Hepatocyte (in vitro differentiated cells): ENCODE measurements at regions not wholly inside any gene's neighbourhood (a gene's known extent, or its start where the extent isn't known, plus 50 kb on each side); places are given as distances from the start of the nearest gene placed in this dataset.

Experiments used
- DNase-seq: peaks from one replicate; pipeline ENCODE4 v3.0.0-alpha.2; 2016; ENCODE audit warnings: low spot score
- H2AFZ ChIP-seq: fragments of 200-600 bp; sonication (generic); 2 replicates; pipeline ENCODE4 v1.6.0; 2016; ENCODE audit warnings: antibody characterized with exemption, mild to moderate bottlenecking
- H3K27ac ChIP-seq: fragments of 200-600 bp; sonication (generic); 2 replicates; pipeline ENCODE4 v1.5.1; 2016; ENCODE audit warnings: mild to moderate bottlenecking
- H3K27me3 ChIP-seq: fragments of 200-600 bp; sonication (generic); 2 replicates; pipeline ENCODE4 v1.6.1; 2016
- H3K36me3 ChIP-seq: fragments of 200-600 bp; sonication (generic); replicated peaks from 2 replicates; pipeline ENCODE4 v1.5.1; 2016; ENCODE audit warnings: low read depth; ENCODE audit not compliant: insufficient read depth
- H3K4me1 ChIP-seq: fragments of 200-600 bp; sonication (generic); 2 replicates; pipeline ENCODE4 v1.5.1; 2016; ENCODE audit warnings: mild to moderate bottlenecking, moderate library complexity; ENCODE audit not compliant: insufficient read depth
- H3K4me2 ChIP-seq: fragments of 200-600 bp; sonication (generic); 2 replicates; pipeline ENCODE4 v1.6.0; 2016
- H3K4me3 ChIP-seq: fragments of 200-600 bp; sonication (generic); 2 replicates; pipeline ENCODE4 v1.5.1; 2016; ENCODE audit warnings: mild to moderate bottlenecking
- H3K79me2 ChIP-seq: fragments of 200-600 bp; sonication (generic); 2 replicates; pipeline ENCODE4 v1.6.0; 2017; ENCODE audit warnings: mild to moderate bottlenecking
- H3K9me2 ChIP-seq: fragments of 200-600 bp; sonication (generic); replicated peaks from 2 replicates; pipeline ENCODE4 v1.6.0; 2017; ENCODE audit warnings: mild to moderate bottlenecking; ENCODE audit not compliant: insufficient read depth
- H3K9me3 ChIP-seq: fragments of 200-600 bp; sonication (generic); 2 replicates; pipeline ENCODE4 v1.5.1; 2016; ENCODE audit warnings: low read depth, mild to moderate bottlenecking
- H4K20me1 ChIP-seq: fragments of 200-600 bp; sonication (generic); 2 replicates; pipeline ENCODE4 v1.6.0; 2016; ENCODE audit warnings: mild to moderate bottlenecking; ENCODE audit not compliant: insufficient read depth, poor library complexity, severe bottlenecking
- CTCF ChIP-seq: fragments of 200-600 bp; sonication (generic); IDR thresholded peaks from 2 replicates; pipeline ENCODE4 v1.5.1; 2016; ENCODE audit warnings: antibody characterized with exemption, mild to moderate bottlenecking; ENCODE audit not compliant: poor library complexity
- EZH2 ChIP-seq: fragments of 200-600 bp; sonication (generic); IDR thresholded peaks from 2 replicates; pipeline ENCODE4 v1.6.1; 2016; ENCODE audit warnings: antibody characterized with exemption, mild to moderate bottlenecking, borderline replicate concordance
- EZH2phosphoT487 ChIP-seq: fragments of 200-600 bp; sonication (generic); IDR thresholded peaks from one replicate; pipeline ENCODE4 v1.6.1; 2018; ENCODE audit warnings: antibody characterized with exemption, mild to moderate bottlenecking, low read depth, moderate library complexity; ENCODE audit not compliant: unreplicated experiment, severe bottlenecking
- WGBS: methylation state at CpG from one replicate; pipeline ENCODE4 v1.1.6; 2016; ENCODE audit warnings: low lambda C conversion rate; ENCODE audit errors: missing lambda C conversion rate; 5-methylcytosine and 5-hydroxymethylcytosine counted together

- Histone ChIP-seq H4K20me1 (no peaks in the 10 kb centered on the region), H3K9me2 (no peaks in the 10 kb centered on the region), H3K4me1 (no peaks in the 10 kb centered on the region), H3K4me2 (no peak overlapping the region), H2AFZ (no peak overlapping the region), H3K27ac (no peak overlapping the region), H3K36me3 (no peaks in the 10 kb centered on the region), H3K27me3 (no peaks in the 10 kb centered on the region), H3K79me2 (no peaks in the 10 kb centered on the region), H3K4me3 (no peak overlapping the region), H3K9me3 (no peaks in the 10 kb centered on the region)
- 90% methylated on average over 5 of the region's 5 CpGs for WGBS
- no peak for TF ChIP-seq EZH2phosphoT487
- TF ChIP-seq CTCF, result no peak
- no peak for TF ChIP-seq EZH2
- DNase-seq, result no peak
Observed at GRCh38 chr7:66542049-66542448, 86.6 kb upstream of the KCTD7 start.

- no peaks in the 10 kb centered on the region for H3K9me3 ChIP-seq
- no peaks in the 10 kb centered on the region for H3K27me3 ChIP-seq
- H3K4me2 ChIP-seq, result no peak overlapping the region
- no peak for TF ChIP-seq CTCF
- no peaks in the 10 kb centered on the region for H4K20me1 ChIP-seq
- H3K79me2 ChIP-seq, result no peaks in the 10 kb centered on the region
- 61% methylated on average over 14 of the region's 14 CpGs for WGBS
- H3K27ac ChIP-seq, result no peak overlapping the region
- H2AFZ ChIP-seq, result no peak overlapping the region
- no peaks in the 10 kb centered on the region for H3K9me2 ChIP-seq
- H3K4me3 ChIP-seq, result no peak overlapping the region
- no peak for DNase-seq
- H3K4me1 ChIP-seq, result no peaks in the 10 kb centered on the region
- no peaks in the 10 kb centered on the region for H3K36me3 ChIP-seq
Observed at GRCh38 chr7:66542528-66543269, 86.0 kb upstream of the KCTD7 start.

- Histone ChIP-seq H3K9me2 (no peaks in the 10 kb centered on the region), H4K20me1 (no peaks in the 10 kb centered on the region), H3K4me3 (no peak overlapping the region), H2AFZ (no peak overlapping the region), H3K79me2 (no peaks in the 10 kb centered on the region), H3K27me3 (no peaks in the 10 kb centered on the region), H3K4me2 (no peak overlapping the region), H3K36me3 (no peaks in the 10 kb centered on the region), H3K4me1 (no peaks in the 10 kb centered on the region), H3K9me3 (no peaks in the 10 kb centered on the region), H3K27ac (no peak overlapping the region)
- TF ChIP-seq CTCF, result no peak
- TF ChIP-seq EZH2, result no peak
- TF ChIP-seq EZH2phosphoT487, result no peak
- WGBS, result 94% methylated on average over 6 of the region's 6 CpGs
- no peak for DNase-seq
Observed at GRCh38 chr7:66549466-66549865, 79.2 kb upstream of the KCTD7 start.
